Stimulated activated CD4-positive, alpha-beta T cell treated with anti-CD3 and anti-CD28 coated beads, Interleukin-15, amount 100 ng/mL, for 48 hours (primary cell): ENCODE measurements at regions not wholly inside any gene's neighbourhood (a gene's known extent, or its start where the extent isn't known, plus 50 kb on each side); places are given as distances from the start of the nearest gene placed in this dataset.

Experiments
- DNase-seq, 2 donors: peaks; one replicate each; pipeline ENCODE4 v3.0.0-alpha.2; 2020; ENCODE audit warnings: low read depth in 2 of 2

DNA sequence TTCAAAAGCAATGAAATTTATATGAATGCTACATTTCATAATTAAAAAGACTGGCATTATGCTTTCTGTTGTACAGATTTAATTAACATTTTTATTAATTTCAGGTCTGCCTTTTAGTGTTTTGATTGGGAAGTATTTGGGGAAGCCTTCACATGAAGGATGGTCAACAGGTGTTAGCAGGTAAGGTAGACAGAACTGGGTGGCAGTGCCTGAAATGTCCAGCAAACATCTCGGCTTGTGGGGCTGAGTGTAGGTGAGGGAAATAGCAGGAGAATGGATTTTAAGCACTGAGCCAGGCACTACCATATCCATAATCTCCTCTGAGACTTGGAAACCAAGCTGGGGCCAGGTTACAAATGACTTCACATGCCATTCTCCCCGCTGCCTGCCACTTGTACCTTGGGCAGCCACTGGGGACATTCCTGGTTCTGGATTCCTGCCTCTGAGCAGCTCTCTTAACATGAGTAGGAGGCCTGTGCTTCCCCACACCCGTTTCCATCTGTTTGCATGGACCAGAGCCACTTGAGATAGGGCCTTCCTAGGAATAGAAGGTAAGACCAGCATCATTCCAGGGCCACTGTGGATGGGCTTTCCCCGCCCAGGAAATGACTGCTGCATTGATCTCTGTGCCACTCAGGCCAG, 125.9 kb upstream of the HES1 start:
- DNase-seq: no peak

GRCh38 chr3:194011807-194012206, 124.1 kb upstream of the HES1 start:
- DNase-seq: no peak

DNA sequence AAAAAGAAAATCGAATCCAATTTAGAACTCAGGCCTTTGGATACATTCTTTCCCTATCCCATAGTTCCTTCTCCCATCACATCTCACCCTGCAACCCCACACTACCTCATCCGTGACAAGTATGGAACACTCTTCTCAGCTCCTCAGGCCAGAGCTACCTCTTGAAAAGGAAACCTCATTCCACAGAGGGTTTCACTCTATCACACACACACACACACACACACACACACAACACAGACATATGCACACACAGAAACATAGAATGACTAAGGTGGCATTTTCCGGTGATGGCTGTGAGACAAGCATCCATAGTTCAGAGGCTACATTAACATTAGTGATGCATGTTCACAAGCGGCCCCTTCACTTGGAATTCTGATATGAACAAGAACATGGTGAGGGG, 122.0 kb upstream of the HES1 start:
- DNase-seq: no peak

DNA sequence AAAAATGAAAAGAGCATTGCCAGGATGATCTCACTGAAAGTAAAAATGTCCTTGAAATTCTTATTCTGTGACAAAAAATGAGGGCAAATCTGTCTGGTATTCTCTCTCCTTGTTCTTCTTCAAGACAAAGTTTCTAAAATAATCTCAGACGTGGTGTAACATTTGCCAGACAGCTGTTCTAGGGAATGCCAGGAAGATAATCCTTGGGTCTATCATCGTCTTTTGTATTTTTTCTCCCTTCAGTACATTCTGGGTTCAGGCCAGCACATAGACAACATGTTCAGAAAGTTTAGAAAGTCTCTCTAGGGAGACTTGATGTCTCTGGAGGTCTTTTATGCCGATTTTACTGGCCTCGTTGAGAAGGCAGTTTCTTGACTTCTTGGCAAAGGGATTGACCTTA, 121.2 kb upstream of the HES1 start:
- no peak for DNase-seq

DNA sequence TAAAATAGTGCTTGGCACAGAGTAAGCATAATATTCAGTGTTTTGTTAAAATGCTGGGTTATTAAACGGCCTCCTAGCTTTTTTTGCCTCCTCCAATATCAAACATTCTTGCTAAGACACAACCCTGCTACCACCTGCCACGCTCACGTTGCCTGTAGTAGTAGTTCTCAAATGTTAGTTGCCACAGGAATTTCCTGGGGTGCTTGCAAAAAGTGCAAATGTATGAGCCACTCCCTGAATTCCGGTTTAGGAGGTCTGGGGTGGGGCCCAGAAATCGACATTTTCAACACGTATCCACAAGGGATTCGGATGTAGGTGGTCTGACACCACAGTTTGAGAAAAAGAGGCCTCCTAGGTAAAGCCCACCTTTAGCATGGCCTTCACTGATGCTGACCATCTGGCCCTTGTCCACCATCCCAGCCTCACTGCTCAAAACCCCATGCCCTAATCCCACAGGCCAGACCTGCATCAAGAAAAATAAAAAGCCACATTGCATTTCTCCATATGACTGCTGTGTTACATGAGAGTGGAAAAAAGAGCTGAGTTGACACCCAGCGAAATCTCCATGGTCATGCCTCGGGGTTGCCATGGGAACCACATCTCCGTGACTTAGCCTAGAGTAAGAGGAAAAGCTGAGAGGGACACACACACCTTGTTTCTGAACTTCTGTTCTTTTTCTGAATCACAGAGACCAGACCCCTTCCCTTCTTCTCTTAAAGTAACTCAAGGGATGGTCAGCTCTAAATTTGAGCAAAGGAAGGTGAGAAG, 116.4 kb upstream of the HES1 start:
- DNase-seq: no peak

DNA sequence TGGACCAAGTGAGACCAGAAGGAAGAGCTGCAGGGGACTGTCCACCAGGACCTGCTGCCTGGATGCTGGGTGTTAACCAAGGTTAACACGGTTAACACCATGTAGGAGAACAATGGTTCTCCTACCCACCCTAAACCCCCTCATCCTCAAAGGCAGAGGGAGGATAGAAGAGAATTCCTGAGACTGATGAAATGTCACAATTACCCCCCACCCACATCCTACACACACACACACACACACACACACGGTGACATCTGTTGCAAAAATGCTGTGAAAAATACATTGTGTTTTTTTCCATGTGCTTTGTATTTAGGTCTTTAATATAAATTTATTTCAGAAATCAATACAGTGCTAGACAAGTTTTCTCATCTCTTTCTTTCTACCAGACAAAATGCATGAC, 113.9 kb upstream of the HES1 start:
- DNase-seq: no peak

DNA sequence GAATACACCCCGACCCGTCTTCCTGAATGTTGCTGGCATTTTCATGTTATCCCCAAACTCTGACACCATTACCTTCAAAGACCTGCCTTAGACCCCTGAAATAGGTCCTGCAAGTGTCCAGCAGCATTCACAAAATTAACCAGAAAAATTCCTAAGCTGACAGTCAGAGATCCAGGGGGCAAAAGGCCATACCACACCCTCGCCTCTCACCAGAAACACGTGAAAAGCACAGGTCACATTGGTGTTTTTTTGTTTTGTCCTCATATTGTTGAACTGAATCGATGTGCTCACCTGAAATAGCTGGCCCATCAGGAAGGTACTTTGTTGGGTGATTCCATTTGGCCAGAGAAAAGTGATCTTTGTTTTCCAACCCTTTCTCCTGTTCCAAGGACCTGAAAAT, 113.1 kb upstream of the HES1 start:
- DNase-seq: no peak

- DNase-seq: no peak
Observed at GRCh38 chr3:194023501-194024280, 112.3 kb upstream of the HES1 start.

- DNase-seq: no peak
Observed at GRCh38 chr3:194025119-194025518, 110.8 kb upstream of the HES1 start.

DNA sequence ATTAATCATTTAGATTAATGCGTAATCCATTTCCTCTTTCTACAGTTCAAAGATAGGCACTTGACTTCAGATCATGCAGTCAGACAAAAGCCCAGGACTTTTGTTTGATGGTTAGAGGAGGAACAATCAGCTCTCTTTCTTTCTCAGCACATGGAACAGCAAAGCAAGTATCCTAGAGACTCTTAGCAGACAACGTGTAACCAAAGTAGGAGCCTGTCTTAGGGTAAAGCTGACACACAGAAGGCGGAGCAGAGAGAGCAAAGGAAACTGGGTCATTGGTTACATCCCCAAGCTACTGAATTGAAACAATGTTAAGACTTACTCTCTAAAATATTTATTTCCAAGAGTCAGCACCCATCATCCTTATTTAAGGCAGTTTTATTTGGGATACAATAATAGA, 110.0 kb upstream of the HES1 start:
- DNase-seq: no peak

DNA sequence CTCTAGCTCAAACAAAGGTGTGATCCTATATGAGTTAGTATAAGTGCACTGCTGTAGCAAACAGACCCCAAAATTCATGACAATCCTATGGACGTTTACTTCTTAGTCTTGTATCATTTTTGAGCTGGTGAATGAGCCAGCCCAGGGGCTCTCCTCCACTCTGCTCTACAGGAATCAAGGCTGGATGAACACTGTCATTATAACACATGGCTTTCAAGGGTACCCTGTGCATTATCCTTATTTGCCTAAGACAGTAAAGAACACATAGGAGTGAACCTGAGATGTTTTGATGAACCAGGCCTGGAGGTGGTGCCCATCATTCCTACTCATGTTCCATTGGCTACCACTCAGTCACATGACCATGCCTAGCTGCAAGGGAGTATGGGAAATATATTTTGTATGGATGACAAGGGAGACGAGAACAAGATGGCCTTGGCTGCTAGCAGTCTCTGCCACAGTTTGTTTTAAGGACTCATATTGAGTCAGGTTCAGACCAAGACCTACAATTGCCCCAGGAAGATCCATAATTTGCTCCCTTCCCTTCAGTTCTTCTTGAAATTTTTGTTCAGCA, 107.4 kb upstream of the HES1 start:
- DNase-seq: no peak

- no peak for DNase-seq
Observed at GRCh38 chr3:194029846-194030245, 106.1 kb upstream of the HES1 start.

- no peak for DNase-seq
Observed at GRCh38 chr3:194030372-194030771, 105.6 kb upstream of the HES1 start.

DNA sequence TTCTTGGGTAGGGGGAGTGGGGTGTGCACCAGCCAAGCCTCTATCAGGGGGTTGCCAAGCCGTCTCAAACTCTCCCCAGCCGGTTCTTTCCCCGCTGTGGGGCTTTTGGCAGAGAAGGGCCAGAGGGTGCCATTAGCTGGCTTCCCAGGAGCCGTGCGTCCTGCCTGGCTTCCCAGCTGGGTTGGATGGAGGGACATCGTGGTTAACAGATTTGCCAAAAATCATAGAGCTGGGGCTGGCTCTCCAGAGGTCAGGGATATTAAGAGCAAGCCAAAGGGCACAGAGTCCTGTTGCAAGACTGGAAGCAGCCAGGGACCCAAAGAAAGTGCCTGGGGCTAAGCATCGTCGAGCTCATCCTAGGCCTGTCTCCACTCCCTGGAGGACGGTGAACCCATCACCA, 104.6 kb upstream of the HES1 start:
- DNase-seq: no peak

GRCh38 chr3:194031867-194032635, 103.9 kb upstream of the HES1 start:
- DNase-seq: no peak

DNA sequence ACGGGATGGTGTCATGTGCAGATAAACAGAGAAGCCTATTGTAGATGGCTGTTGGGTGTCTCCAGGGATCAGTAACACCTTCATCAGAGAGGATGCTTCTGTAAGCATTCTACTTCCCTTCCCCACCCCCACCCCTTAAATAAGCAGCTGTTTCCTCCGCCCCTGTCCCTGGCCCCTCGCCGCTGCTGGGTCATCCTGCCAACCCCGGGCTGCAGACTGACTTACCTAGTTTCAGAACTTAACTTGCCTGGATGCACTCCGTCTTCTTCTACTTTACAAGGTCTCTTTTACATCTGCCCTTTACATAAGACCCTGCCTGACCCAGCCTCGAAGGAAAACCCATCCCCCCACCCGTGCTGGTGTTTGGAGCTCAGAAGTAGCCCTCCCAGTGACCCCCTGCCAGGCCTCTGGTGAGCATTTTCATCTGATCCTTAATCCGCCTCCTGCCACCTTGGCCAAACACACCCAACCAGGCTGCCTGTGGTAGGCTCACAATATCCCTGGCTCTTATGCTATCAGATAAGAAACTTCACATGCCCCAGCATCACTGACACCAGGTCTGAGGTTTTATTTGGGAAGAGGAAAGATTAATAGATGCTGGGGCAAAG, 103.0 kb upstream of the HES1 start:
- DNase-seq: no peak

DNA sequence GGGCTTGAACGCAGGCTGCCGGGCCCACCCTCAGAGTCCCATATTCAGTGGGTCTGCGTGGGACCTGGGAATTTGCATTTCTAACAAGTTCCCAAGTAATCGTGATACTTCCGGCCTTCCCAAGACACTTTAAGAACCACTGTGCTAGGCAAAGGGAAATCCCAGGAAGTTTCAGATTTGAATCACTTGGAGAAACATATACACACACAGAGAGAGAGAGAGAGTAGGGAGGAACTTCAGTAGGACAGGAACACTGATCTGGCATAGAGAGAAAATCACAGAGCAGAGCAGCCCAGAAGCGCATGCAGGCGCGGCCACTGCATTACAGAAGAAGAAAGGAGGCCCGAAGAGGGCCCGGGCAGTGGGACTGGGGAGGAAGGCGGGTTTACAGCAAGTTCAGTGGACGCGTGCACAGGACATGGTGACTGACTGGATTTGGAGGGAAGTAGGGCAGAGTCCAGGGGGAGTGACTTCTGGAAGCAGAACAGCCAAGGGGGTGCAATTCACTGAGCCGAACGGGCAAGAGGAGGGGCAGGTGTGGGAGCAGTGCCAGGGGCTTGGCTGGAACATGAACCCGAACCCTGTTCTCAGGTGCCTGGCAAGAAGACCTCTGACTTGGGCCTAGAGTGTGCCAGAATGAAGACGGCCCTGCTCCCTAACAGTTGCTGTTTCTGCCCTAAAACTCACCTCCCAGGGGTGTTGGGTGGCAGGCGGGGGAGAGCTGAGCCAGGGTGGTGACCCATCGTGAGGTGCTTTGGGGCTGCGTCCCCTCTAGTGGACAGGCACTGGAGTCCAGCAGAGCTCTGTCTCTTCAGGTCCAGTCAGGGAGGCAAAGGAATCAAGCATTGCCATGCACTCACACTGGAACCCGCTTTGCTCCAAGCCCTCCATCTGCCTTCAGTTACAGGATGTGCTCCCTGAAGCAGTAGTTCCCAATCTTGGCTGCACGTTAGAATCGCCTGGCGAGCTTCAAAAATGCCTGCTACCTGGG, 101.3 kb upstream of the HES1 start:
- DNase-seq: no peak

- no peak for DNase-seq
Observed at GRCh38 chr3:194035406-194036138, 100.4 kb upstream of the HES1 start.

GRCh38 chr3:194036842-194037241, 99.1 kb upstream of the HES1 start:
- no peak for DNase-seq
